ENCODE measurements at regions not wholly inside any gene's neighbourhood (a gene's known extent, or its start where the extent isn't known, plus 50 kb on each side); places are given as distances from the start of the nearest gene placed in this dataset.

DNA sequence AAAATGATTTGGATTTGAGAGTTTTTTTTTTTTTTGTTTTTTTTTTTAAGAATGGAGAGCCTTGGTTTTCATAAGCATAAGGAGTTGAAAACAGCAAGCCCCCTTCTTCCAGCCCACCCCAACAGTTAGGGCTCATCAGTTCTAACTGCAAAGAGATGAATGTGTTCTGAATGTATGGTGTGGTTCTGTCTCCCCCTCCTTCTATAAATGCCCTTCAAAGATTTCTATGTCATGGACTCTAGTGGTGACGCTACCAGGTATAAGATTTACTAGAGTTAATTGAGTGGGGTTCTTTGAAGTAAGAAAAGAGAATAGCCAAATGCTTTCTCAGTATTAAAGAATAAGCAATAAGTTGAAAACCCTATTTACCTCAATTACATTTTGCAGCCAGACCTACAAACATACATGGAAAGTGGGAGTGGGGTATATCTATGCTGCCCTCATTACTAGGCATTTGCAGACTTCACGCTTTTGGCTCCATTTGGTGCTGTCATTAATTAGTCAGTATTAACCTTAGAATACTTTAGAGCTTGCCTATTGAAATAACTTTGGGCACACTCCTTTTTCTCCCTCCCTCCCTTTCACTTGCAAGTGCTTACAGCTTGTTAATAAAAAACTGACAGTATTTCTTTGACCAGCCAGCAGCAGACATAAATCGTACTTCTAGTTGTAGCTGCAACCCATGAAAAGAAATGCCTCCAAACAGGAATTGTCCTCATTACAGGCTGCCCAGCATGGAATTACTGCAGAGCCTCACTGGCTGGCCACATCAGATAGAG lies 667.2 kb upstream of the ZNF608 start:
- TF ChIP-seq POLR2A (IDR thresholded peaks at IDR 0.05; ENCODE audit: low read length): no peak
- TF ChIP-seq GATA1 (IDR thresholded peaks at IDR 0.05; ENCODE audit: low read depth, low read length): no peak

Data from erythroblast (primary cell).